Thoracic aorta (tissue), 2 donors: ENCODE measurements at regions not wholly inside any gene's neighbourhood (a gene's known extent, or its start where the extent isn't known, plus 50 kb on each side); places are given as distances from the start of the nearest gene placed in this dataset.
"Not testable (repeated sequence)": the region's sequence is repeated elsewhere in the genome, so short reads cannot be mapped to it uniquely, and the experiment has no call there.

Experiments used
- ATAC-seq: fragments of 150-250 bp; one replicate; pipeline ENCODE4 v1.8.0; 2017; ENCODE audit warnings: low read depth; ENCODE audit not compliant: insufficient number of reproducible peaks, low FRiP score
- DNase-seq: peaks from one replicate; pipeline ENCODE4 v3.0.0-alpha.2; 2020; ENCODE audit warnings: low spot score
- H3K27ac ChIP-seq, 2 donors: fragments of 200-600 bp; sonication (generic); 1 replicate in 1 of 2; 2 replicates in 1 of 2; pipeline ENCODE4 v1.5.1; 2016; ENCODE audit warnings: mild to moderate bottlenecking in 2 of 2, moderate library complexity in 2 of 2
- H3K27me3 ChIP-seq: fragments of 200-600 bp; sonication (generic); replicated peaks from 2 replicates; pipeline ENCODE4 v1.6.0; 2016; ENCODE audit warnings: mild to moderate bottlenecking; ENCODE audit not compliant: insufficient read depth
- H3K36me3 ChIP-seq: fragments of 200-600 bp; sonication (generic); one replicate; pipeline ENCODE4 v1.5.1; 2016
- H3K4me1 ChIP-seq, 2 donors: fragments of 200-600 bp; sonication (generic); 1 replicate in 1 of 2; 2 replicates in 1 of 2; pipeline versions ENCODE4 v1.5.1 to v1.6.0; 2016; ENCODE audit warnings: low read depth in 2 of 2, mild to moderate bottlenecking in 1 of 2; ENCODE audit not compliant: control insufficient read depth in 1 of 2
- H3K4me3 ChIP-seq: fragments of 200-600 bp; sonication (generic); 2 replicates; pipeline ENCODE4 v1.5.1; 2016; ENCODE audit warnings: mild to moderate bottlenecking
- H3K9me3 ChIP-seq: fragments of 200-600 bp; sonication (generic); 2 replicates; pipeline ENCODE4 v1.5.1; 2016
- TF ChIP-seq, protein P1 (sequence below): fragments of 200-600 bp; sonication (generic); IDR thresholded peaks from one replicate; pipeline ENCODE4 v1.5.1; 2019; ENCODE audit warnings: antibody characterized with exemption

DNA sequence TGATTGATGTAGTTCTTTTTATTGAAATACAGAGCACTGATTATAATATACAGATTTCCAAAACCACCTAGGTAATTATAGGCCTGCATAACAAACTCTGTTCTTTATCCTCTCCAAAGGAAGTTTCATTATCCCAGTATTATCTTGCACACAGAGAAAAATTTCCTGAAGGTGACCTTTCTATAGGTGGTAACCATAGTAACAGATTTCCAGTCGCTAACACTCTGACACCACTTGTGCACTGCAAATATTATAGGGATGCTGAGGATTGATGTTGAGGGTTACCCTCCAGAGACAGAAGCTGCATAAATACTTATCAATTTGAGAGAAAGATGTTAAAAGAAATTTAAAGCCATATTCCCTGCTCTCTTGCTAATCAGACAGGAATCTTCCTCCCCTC lies 274.5 kb upstream of the NRSN1 start:
- no peaks in the 10 kb centered on the region for H3K9me3 ChIP-seq
- no peaks in the 10 kb centered on the region for H3K4me1 ChIP-seq
- no peak for ATAC-seq
- TF ChIP-seq, protein P1, sequence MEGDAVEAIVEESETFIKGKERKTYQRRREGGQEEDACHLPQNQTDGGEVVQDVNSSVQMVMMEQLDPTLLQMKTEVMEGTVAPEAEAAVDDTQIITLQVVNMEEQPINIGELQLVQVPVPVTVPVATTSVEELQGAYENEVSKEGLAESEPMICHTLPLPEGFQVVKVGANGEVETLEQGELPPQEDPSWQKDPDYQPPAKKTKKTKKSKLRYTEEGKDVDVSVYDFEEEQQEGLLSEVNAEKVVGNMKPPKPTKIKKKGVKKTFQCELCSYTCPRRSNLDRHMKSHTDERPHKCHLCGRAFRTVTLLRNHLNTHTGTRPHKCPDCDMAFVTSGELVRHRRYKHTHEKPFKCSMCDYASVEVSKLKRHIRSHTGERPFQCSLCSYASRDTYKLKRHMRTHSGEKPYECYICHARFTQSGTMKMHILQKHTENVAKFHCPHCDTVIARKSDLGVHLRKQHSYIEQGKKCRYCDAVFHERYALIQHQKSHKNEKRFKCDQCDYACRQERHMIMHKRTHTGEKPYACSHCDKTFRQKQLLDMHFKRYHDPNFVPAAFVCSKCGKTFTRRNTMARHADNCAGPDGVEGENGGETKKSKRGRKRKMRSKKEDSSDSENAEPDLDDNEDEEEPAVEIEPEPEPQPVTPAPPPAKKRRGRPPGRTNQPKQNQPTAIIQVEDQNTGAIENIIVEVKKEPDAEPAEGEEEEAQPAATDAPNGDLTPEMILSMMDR, result no peak
- H3K4me3 ChIP-seq, result no peak overlapping the region
- DNase-seq, result no peak
- H3K27ac ChIP-seq, result no peak overlapping the region
- no peaks in the 10 kb centered on the region for H3K36me3 ChIP-seq
- H3K27me3 ChIP-seq, result no peaks in the 10 kb centered on the region

DNA sequence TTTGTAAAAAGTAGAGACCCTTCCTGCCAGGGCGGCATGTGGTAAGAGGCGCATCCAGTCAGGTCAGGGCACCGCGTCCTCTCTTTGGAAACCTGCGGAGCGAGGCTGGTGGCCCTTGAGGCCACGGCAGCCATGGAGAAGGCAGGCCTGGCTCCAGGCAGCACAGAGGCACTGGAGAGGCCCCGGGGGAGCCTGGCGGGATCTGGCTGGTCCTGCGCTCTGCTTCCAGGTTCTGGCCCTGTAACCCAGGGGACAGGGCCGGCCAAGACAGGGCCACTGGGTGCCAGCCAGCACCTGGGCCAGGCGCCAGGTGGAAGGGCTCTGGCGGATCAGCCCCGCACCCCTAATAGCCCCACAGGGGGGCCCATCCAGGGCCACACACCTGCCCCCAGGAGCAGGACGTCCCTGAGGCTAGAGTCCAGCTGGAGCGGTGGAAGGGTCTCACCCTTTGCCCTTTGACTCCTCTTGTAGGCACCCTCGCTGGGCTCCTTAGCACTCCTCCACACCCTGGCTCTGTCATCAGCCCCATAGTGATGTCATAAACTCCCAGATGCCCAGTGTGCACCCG lies 272.4 kb upstream of the NRSN1 start:
- H3K9me3 ChIP-seq, H3K27me3 ChIP-seq, H3K36me3 ChIP-seq, H3K27ac ChIP-seq, H3K4me1 ChIP-seq, ATAC-seq, H3K4me3 ChIP-seq, DNase-seq: not testable (repeated sequence)

DNA sequence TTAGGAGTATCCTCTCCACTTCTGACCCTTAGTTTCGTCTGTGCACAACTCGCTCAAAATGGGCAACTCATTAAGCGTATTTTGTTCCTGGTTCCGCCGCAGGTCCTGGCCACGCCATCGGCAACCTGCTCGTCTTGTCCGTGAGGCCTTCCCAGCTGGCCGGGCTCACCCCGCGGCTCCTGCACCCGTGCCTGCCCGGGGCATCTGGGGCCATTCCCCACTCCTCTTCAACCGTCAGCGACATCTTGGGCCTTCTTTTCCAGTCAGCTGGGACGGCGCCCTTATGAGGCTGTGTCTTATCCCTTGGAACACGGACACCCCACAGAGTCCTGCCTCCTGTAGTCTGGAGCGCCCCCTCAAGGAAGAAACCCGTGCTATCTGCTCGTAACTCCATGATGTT lies 271.9 kb upstream of the NRSN1 start:
- H3K27ac ChIP-seq, H3K36me3 ChIP-seq, H3K4me3 ChIP-seq, H3K9me3 ChIP-seq, H3K27me3 ChIP-seq, ATAC-seq, H3K4me1 ChIP-seq, DNase-seq: not testable (repeated sequence)

DNA sequence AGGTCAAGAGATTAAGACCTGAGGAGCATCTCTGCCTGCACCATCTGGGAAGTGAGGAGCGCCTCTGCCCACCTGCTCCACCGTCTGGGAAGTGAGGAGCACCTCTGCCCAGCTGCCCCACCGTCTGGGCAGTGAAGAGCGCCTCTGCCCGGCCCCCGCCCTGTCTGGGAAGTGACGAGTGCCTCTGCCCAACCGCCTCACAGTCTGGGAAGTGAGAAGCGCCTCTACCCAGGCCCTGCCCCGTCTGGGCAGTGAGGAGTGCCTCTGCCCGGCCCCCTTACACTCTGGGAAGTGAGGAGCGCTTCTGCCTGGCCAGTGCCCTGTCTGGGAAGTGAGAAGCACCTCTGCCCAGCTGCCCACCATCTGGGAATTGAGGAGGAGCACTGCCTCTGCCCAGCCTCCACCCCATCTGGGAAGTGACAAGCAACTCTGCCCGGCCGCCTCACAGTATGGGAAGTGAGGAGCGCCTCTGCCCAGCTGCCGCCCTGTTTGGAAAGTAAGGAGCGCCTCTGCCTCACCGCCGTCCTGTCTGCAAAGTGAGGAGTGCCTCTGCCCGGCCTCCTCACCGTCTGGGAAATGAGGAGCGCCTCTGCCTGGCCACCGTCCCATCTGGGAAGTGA lies 270.4 kb upstream of the NRSN1 start:
- no peaks in the 10 kb centered on the region for H3K4me1 ChIP-seq

DNA sequence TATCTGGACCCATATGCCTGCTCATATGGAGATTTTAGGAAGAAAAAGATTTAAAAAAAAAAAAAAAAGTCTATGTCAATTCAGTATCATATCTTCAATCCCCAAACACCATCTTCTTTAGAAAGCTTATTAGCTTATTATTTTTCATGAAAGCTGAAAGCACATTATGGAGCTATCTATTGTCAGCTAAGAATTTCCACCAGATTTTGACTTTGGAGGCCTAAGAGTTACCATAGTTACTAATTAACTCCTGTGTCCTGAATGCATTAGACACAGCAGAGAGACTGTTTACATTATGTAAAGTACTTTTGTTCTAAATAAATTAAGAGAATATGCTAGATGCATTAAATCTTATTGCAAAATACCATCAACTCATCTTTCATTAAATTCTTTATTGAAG lies 255.5 kb upstream of the NRSN1 start:
- ATAC-seq (no peak), DNase-seq (no peak)
- H3K9me3 ChIP-seq, result no peaks in the 10 kb centered on the region
- H3K36me3 ChIP-seq, result no peaks in the 10 kb centered on the region
- no peaks in the 10 kb centered on the region for H3K27me3 ChIP-seq
- no peak overlapping the region for H3K27ac ChIP-seq
- H3K4me1 ChIP-seq, result no peaks in the 10 kb centered on the region
- TF ChIP-seq, protein P1, result no peak
- H3K4me3 ChIP-seq, result no peak overlapping the region

More for the DNA sequence above, 270.4 kb upstream of the NRSN1 start:
- DNase-seq (no peak), ATAC-seq (no peak)
- TF ChIP-seq, protein P1, result no peak
- no peak overlapping the region for H3K4me3 ChIP-seq
- no peak overlapping the region for H3K27ac ChIP-seq
- H3K36me3 ChIP-seq, result no peaks in the 10 kb centered on the region
- H3K9me3 ChIP-seq, result no peaks in the 10 kb centered on the region
- H3K27me3 ChIP-seq, result no peaks in the 10 kb centered on the region

DNA sequence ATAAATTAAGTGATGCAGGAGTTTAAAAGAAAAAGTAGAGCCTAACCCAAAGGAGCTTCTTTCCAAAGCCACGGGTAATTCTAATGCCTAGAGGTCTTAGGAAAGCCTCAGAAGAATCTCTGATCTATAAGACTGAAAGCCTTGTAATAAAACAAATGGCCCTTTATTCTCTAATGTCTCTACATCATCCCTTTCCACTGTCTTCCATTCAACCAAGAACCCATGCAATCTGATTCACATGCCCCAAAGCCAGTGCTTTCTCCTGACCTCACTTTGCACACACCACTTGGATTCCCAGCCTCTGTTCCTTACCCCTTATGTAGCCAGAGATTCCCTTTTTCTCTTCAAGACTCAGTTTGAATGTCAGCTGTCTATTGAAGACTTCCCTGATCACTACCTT lies 252.9 kb upstream of the NRSN1 start:
- H3K27ac ChIP-seq, result no peak overlapping the region

More for the DNA sequence above, 252.9 kb upstream of the NRSN1 start:
- Histone ChIP-seq H3K4me1 (no peaks in the 10 kb centered on the region), H3K36me3 (no peaks in the 10 kb centered on the region), H3K27me3 (no peaks in the 10 kb centered on the region), H3K9me3 (no peaks in the 10 kb centered on the region), H3K4me3 (no peak overlapping the region)
- DNase-seq (no peak), ATAC-seq (no peak)
- TF ChIP-seq, protein P1, result no peak
